Effector CD4-positive, alpha-beta T cell (primary cell): ENCODE measurements at regions not wholly inside any gene's neighbourhood (a gene's known extent, or its start where the extent isn't known, plus 50 kb on each side); places are given as distances from the start of the nearest gene placed in this dataset.

Experiments
- DNase-seq: peaks from one replicate; pipeline ENCODE4 v3.0.0-alpha.2; 2020

DNA sequence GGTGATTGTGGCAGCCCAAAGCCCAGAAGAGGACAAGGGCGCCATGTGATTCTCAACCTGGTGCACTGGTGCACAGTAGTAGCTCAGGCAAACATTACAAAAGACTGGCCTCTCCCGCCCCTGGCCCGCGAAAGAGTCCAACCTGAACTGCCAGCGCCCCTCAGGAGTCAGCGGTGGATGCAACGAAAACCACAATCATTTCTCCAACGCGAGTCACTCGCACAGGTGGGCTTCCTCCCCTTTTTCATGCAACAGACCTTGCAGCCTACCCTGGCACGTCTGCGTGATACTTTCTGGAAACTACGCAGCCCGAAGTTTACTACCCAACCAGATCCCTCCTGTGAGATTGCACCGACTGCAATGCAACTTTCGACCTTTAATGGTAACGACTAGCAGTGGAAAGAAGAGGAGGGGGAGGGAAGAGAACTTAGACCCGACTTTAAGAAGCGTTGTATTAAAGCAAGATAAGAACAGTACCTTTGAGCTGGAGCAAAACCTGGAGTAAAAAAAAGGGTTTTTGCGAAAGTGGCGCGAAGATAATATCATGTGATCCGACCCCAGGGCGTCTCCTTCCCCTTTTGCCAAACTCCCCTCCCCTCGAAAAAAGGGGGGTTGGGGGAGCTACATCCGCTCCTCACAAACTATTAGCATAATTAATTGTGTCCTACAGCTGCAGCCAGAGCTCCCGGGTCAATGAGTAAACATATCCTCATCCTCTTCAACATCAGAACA, 63.3 kb upstream of the CCDC160 start:
- DNase-seq: no peak

- DNase-seq: no peak
These were observed 62.7 kb upstream of the CCDC160 start for GRCh38 chrX:134174273-134174660.

GRCh38 chrX:134174859-134175258, 62.1 kb upstream of the CCDC160 start:
- DNase-seq: no peak

DNA sequence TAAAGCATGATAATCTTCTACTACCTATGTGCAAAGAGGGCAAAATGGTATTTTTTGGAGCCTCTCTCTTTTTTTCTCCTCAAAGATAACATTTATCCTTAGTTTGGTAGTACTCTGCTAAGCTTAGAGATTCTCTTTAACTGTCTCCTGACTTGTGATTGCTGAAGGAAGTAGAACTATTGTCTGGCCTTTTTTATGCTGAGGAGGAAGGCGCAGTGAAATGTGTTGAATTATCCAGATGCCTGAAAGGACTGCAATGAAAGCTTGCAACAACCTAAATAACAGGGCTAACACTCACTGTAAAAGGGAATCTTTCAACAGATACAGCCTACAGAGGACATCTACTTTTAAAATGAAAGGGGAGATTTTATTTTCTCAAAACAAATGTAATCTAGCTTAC, 59.5 kb upstream of the CCDC160 start:
- DNase-seq: no peak

GRCh38 chrX:134180601-134181274, 56.2 kb upstream of the CCDC160 start:
- DNase-seq: no peak

DNA sequence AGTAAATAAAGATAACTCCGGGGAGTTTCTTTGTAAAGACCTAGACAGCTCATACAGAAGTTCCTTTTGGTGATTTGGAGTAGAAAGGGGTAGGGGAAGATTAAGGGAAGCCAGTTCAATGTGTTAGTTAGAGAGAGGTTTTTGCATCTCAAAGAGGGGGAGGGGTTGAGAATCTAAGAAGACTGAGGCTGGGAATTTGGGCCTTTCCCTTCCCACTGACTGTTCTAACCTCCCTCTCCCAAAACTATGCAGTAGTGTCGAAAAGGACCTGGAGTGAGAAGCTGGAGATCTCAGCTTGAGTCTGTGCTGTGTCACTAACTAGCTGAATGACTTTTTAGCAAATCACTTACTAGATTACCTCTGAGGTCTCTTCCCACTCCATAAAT, 55.7 kb upstream of the CCDC160 start:
- DNase-seq: no peak

DNA sequence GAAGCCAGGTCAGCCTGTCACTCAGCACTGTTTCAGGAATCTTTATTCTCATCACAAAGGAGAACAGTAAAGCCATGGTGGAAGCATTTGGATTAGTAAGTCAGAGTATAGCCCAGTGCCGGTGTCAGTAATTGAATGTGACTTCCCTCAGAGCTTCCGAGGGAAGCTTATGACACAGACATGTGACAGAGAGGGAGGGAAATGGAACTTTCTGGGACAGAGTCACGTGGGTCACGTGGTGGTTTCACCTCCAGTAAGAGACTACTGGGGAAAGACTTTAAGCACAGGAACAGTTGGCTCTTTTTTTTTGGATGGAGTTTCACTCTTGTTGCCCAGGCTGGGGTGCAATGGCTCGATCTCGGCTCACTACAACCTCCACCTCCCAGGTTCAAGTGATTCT, 53.3 kb upstream of the CCDC160 start:
- no peak for DNase-seq

- no peak for DNase-seq
These were observed 52.0 kb upstream of the CCDC160 start for GRCh38 chrX:134184936-134185335.

GRCh38 chrX:134186362-134187121, 50.4 kb upstream of the CCDC160 start:
- DNase-seq: peak; percentile 10
